ENCODE measurements at regions not wholly inside any gene's neighbourhood (a gene's known extent, or its start where the extent isn't known, plus 50 kb on each side); places are given as distances from the start of the nearest gene placed in this dataset.
"Not testable (repeated sequence)": the region's sequence is repeated elsewhere in the genome, so short reads cannot be mapped to it uniquely, and the experiment has no call there.

- DNase-seq (ENCODE audit: extremely low read depth, low read depth): no peak
- no peak overlapping the region for H3K4me3 ChIP-seq (replicated peaks; ENCODE audit: low read depth, low read length)
Observed at GRCh38 chr10:52390388-52390787, 76.3 kb downstream of the DKK1 start.

GRCh38 chr10:52391927-52392602 is 78.0 kb downstream of the DKK1 start:
- no peak for DNase-seq (ENCODE audit: extremely low read depth, low read depth)
- TF ChIP-seq CTCF (IDR thresholded peaks at IDR 0.05; ENCODE audit: low read depth, low read length, missing control alignments): no peak
- H3K4me3 ChIP-seq (replicated peaks; ENCODE audit: low read depth, low read length): no peak overlapping the region

More at GRCh38 chr10:52390388-52390787, 76.3 kb downstream of the DKK1 start:
- TF ChIP-seq CTCF (IDR thresholded peaks at IDR 0.05; ENCODE audit: low read depth, low read length, missing control alignments): no peak

- TF ChIP-seq CTCF (IDR thresholded peaks at IDR 0.05; ENCODE audit: low read depth, low read length, missing control alignments): no peak
- H3K4me3 ChIP-seq (replicated peaks; ENCODE audit: low read depth, low read length): no peak overlapping the region
- peak; percentile 52 for DNase-seq (ENCODE audit: extremely low read depth, low read depth)
Observed at GRCh38 chr10:52394246-52394645, 80.2 kb downstream of the DKK1 start.

GRCh38 chr10:52400562-52400961 is 86.5 kb downstream of the DKK1 start:
- DNase-seq (ENCODE audit: extremely low read depth, low read depth): no peak
- TF ChIP-seq CTCF (IDR thresholded peaks at IDR 0.05; ENCODE audit: low read depth, low read length, missing control alignments): no peak

GRCh38 chr10:52403801-52404200 is 89.7 kb downstream of the DKK1 start:
- not testable (repeated sequence) for DNase-seq (ENCODE audit: extremely low read depth, low read depth); H3K4me3 ChIP-seq (replicated peaks; ENCODE audit: low read depth, low read length)

More at GRCh38 chr10:52400562-52400961, 86.5 kb downstream of the DKK1 start:
- no peak overlapping the region for H3K4me3 ChIP-seq (replicated peaks; ENCODE audit: low read depth, low read length)

GRCh38 chr10:52409195-52409594 is 95.1 kb downstream of the DKK1 start:
- TF ChIP-seq CTCF (IDR thresholded peaks at IDR 0.05; ENCODE audit: low read depth, low read length, missing control alignments): no peak
- H3K4me3 ChIP-seq (replicated peaks; ENCODE audit: low read depth, low read length): no peak overlapping the region
- no peak for DNase-seq (ENCODE audit: extremely low read depth, low read depth)

- no peak overlapping the region for H3K4me3 ChIP-seq (replicated peaks; ENCODE audit: low read depth, low read length)
- no peak for TF ChIP-seq CTCF (IDR thresholded peaks at IDR 0.05; ENCODE audit: low read depth, low read length, missing control alignments)
- no peak for DNase-seq (ENCODE audit: extremely low read depth, low read depth)
Observed at GRCh38 chr10:52409928-52410327, 95.8 kb downstream of the DKK1 start.

Measured in HFF-Myc (cell line).